Stimulated activated naive B cell treated with anti-CD40 and anti-IgM and Interleukin-4, amounts not matched to agents 10 μg/mL and 1 μg/mL and 100 μg/mL, for 72 hours (primary cell): ENCODE measurements at regions not wholly inside any gene's neighbourhood (a gene's known extent, or its start where the extent isn't known, plus 50 kb on each side); places are given as distances from the start of the nearest gene placed in this dataset.
"Not testable (repeated sequence)": the region's sequence is repeated elsewhere in the genome, so short reads cannot be mapped to it uniquely, and the experiment has no call there.

Experiments
- ATAC-seq, 2 donors: fragments of 150-1000 bp; cut with Tn5 transposase; replicated peaks; 2 replicates each; pipeline ENCODE4 v1.10.0; 2021; ENCODE audit warnings: moderate library complexity in 1 of 2
- DNase-seq: peaks from one replicate; pipeline ENCODE4 v3.0.0; 2021
- H3K27ac Mint-ChIP-seq: one replicate; pipeline ENCODE4 v1.8.0; 2022; ENCODE audit warnings: mild to moderate bottlenecking, mixed read lengths
- H3K27me3 Mint-ChIP-seq, 2 donors: one replicate each; pipeline ENCODE4 v1.8.0; 2022; ENCODE audit warnings: mixed read lengths in 2 of 2
- H3K36me3 Mint-ChIP-seq, 2 donors: one replicate each; pipeline ENCODE4 v1.8.0; 2022; ENCODE audit warnings: mixed read lengths in 2 of 2, mild to moderate bottlenecking in 1 of 2
- H3K4me1 Mint-ChIP-seq, 2 donors: one replicate each; pipeline ENCODE4 v1.8.0; 2022; ENCODE audit warnings: mixed read lengths in 2 of 2, mild to moderate bottlenecking in 1 of 2
- H3K4me3 Mint-ChIP-seq, 2 donors: one replicate each; pipeline ENCODE4 v1.8.0; 2022; ENCODE audit warnings: mild to moderate bottlenecking in 2 of 2, mixed read lengths in 2 of 2, moderate library complexity in 1 of 2
- H3K9me3 Mint-ChIP-seq, 2 donors: one replicate each; pipeline ENCODE4 v1.8.0; 2022; ENCODE audit warnings: mixed read lengths in 2 of 2, mild to moderate bottlenecking in 1 of 2

- no peaks in the 10 kb centered on the region for H3K9me3 Mint-ChIP-seq
- no peaks in the 10 kb centered on the region for H3K4me1 Mint-ChIP-seq
- H3K27me3 Mint-ChIP-seq, result peaks cover 24 to 61% of the 10 kb centered on the region in 2 donors
- H3K36me3 Mint-ChIP-seq, result no peaks in the 10 kb centered on the region
- ATAC-seq (no peak), DNase-seq (no peak)
- H3K4me3 Mint-ChIP-seq, result no peak overlapping the region
- H3K27ac Mint-ChIP-seq, result no peak overlapping the region
These were observed 63.8 kb downstream of the UNCX start for GRCh38 chr7:1296356-1296981.

GRCh38 chr7:1297017-1297960 lies 64.6 kb downstream of the UNCX start:
- H3K27me3 Mint-ChIP-seq, result peaks cover 16 to 61% of the 10 kb centered on the region in 2 donors
- H3K36me3 Mint-ChIP-seq, result no peaks in the 10 kb centered on the region
- ATAC-seq, result no peak

GRCh38 chr7:1298051-1298930 lies 65.6 kb downstream of the UNCX start:
- H3K27ac Mint-ChIP-seq, result no peak overlapping the region
- H3K4me3 Mint-ChIP-seq, result no peak overlapping the region
- no peaks in the 10 kb centered on the region for H3K36me3 Mint-ChIP-seq
- peaks cover 9 to 53% of the 10 kb centered on the region in 2 donors for H3K27me3 Mint-ChIP-seq
- peaks cover 0 to under 1% of the 10 kb centered on the region in 2 donors for H3K4me1 Mint-ChIP-seq
- DNase-seq (no peak), ATAC-seq (no peak)
- H3K9me3 Mint-ChIP-seq, result no peaks in the 10 kb centered on the region

More at GRCh38 chr7:1297017-1297960, 64.6 kb downstream of the UNCX start:
- Mint-ChIP-seq H3K4me3 (no peak overlapping the region), H3K4me1 (no peaks in the 10 kb centered on the region), H3K9me3 (no peaks in the 10 kb centered on the region), H3K27ac (no peak overlapping the region)
- no peak for DNase-seq

- DNase-seq (no peak), ATAC-seq (no peak)
- Mint-ChIP-seq H3K27me3 (peaks cover 7 to 48% of the 10 kb centered on the region in 2 donors), H3K36me3 (no peaks in the 10 kb centered on the region), H3K27ac (no peak overlapping the region), H3K4me3 (no peak overlapping the region), H3K4me1 (peaks cover 0 to 2% of the 10 kb centered on the region in 2 donors), H3K9me3 (no peaks in the 10 kb centered on the region)
These were observed 66.5 kb downstream of the UNCX start for GRCh38 chr7:1298931-1299885.

GRCh38 chr7:1300206-1300605 lies 67.5 kb downstream of the UNCX start:
- Mint-ChIP-seq H3K27ac (no peak overlapping the region), H3K27me3 (peaks cover 3 to 43% of the 10 kb centered on the region in 2 donors), H3K9me3 (no peaks in the 10 kb centered on the region), H3K4me1 (peaks cover 0 to 2% of the 10 kb centered on the region in 2 donors), H3K36me3 (no peaks in the 10 kb centered on the region), H3K4me3 (no peak overlapping the region)
- ATAC-seq (no peak), DNase-seq (no peak)

GRCh38 chr7:1300636-1301035 lies 68.0 kb downstream of the UNCX start:
- peaks cover 0 to 1% of the 10 kb centered on the region in 2 donors for H3K9me3 Mint-ChIP-seq
- H3K27ac Mint-ChIP-seq, result no peak overlapping the region
- no peak for ATAC-seq
- no peak for DNase-seq
- peaks cover 0 to 2% of the 10 kb centered on the region in 2 donors for H3K4me1 Mint-ChIP-seq
- H3K27me3 Mint-ChIP-seq, result peaks cover 5 to 45% of the 10 kb centered on the region in 2 donors
- H3K4me3 Mint-ChIP-seq, result no peak overlapping the region
- H3K36me3 Mint-ChIP-seq, result no peaks in the 10 kb centered on the region

GRCh38 chr7:1301054-1301881 lies 68.6 kb downstream of the UNCX start:
- DNase-seq (no peak), ATAC-seq (no peak)
- Mint-ChIP-seq H3K27me3 (peaks cover 10 to 49% of the 10 kb centered on the region in 2 donors), H3K4me1 (peaks cover 0 to 2% of the 10 kb centered on the region in 2 donors), H3K9me3 (peaks cover 0 to 5% of the 10 kb centered on the region in 2 donors), H3K27ac (no peak overlapping the region), H3K36me3 (no peaks in the 10 kb centered on the region), H3K4me3 (no peak overlapping the region)

- Mint-ChIP-seq H3K4me3 (no peak overlapping the region), H3K4me1 (peaks cover 0 to 2% of the 10 kb centered on the region in 2 donors), H3K27ac (no peak overlapping the region), H3K27me3 (peaks cover 16 to 51% of the 10 kb centered on the region in 2 donors), H3K36me3 (no peaks in the 10 kb centered on the region), H3K9me3 (peaks cover 3 to 8% of the 10 kb centered on the region in 2 donors)
- ATAC-seq, result no peak
- DNase-seq, result no peak
These were observed 69.2 kb downstream of the UNCX start for GRCh38 chr7:1301882-1302251.

GRCh38 chr7:1302936-1303335 lies 70.3 kb downstream of the UNCX start:
- Mint-ChIP-seq H3K27me3 (peaks cover 14 to 43% of the 10 kb centered on the region in 2 donors), H3K4me3 (no peak overlapping the region)
- ATAC-seq, result no peak

GRCh38 chr7:1304011-1304410 lies 71.3 kb downstream of the UNCX start:
- H3K4me3 Mint-ChIP-seq, H3K27ac Mint-ChIP-seq, H3K4me1 Mint-ChIP-seq, ATAC-seq, DNase-seq, H3K36me3 Mint-ChIP-seq: not testable (repeated sequence)
- Mint-ChIP-seq H3K27me3 (peaks cover 14 to 35% of the 10 kb centered on the region in 2 donors), H3K9me3 (peaks cover 3 to 14% of the 10 kb centered on the region in 2 donors)

More at GRCh38 chr7:1302936-1303335, 70.3 kb downstream of the UNCX start:
- Mint-ChIP-seq H3K36me3 (no peaks in the 10 kb centered on the region), H3K9me3 (peaks cover 3 to 13% of the 10 kb centered on the region in 2 donors), H3K4me1 (peaks cover 0 to 2% of the 10 kb centered on the region in 2 donors), H3K27ac (no peak overlapping the region)
- DNase-seq, result no peak

- peaks cover 3 to 14% of the 10 kb centered on the region in 2 donors for H3K9me3 Mint-ChIP-seq
- H3K27ac Mint-ChIP-seq, result no peak overlapping the region
- no peak overlapping the region for H3K4me3 Mint-ChIP-seq
- DNase-seq (no peak), ATAC-seq (no peak)
- H3K36me3 Mint-ChIP-seq, result no peaks in the 10 kb centered on the region
- H3K27me3 Mint-ChIP-seq, result peaks cover 14 to 27% of the 10 kb centered on the region in 2 donors
- peaks cover 0 to 2% of the 10 kb centered on the region in 2 donors for H3K4me1 Mint-ChIP-seq
These were observed 73.2 kb downstream of the UNCX start for GRCh38 chr7:1305873-1306272.

GRCh38 chr7:1307828-1308227 lies 75.2 kb downstream of the UNCX start:
- no peak for ATAC-seq
- H3K27me3 Mint-ChIP-seq, result peaks cover 14 to 15% of the 10 kb centered on the region in 2 donors
- H3K27ac Mint-ChIP-seq, result no peak overlapping the region
- peaks cover 0 to 2% of the 10 kb centered on the region in 2 donors for H3K4me1 Mint-ChIP-seq
- peaks cover 3 to 14% of the 10 kb centered on the region in 2 donors for H3K9me3 Mint-ChIP-seq
- DNase-seq, result no peak
- H3K36me3 Mint-ChIP-seq, result no peaks in the 10 kb centered on the region
- no peak overlapping the region for H3K4me3 Mint-ChIP-seq
